Esophagus squamous epithelium (tissue), 5 donors: ENCODE measurements at regions not wholly inside any gene's neighbourhood (a gene's known extent, or its start where the extent isn't known, plus 50 kb on each side); places are given as distances from the start of the nearest gene placed in this dataset.

Experiments
- DNase-seq: peaks from one replicate; lab custom pipeline; 2025; lab: John Stamatoyannopoulos, UW
- H3K27ac ChIP-seq, 4 donors: fragments of 200-600 bp; sonication (generic); one replicate each; pipeline ENCODE4 v1.5.1; 2016 to 2019; ENCODE audit warnings: mild to moderate bottlenecking in 1 of 4
- H3K27me3 ChIP-seq, 4 donors: fragments of 200-600 bp; sonication (generic); 1 replicate in 3 of 4; 2 replicates in 1 of 4; pipeline versions ENCODE4 v1.5.1 to v1.6.0; 2017 to 2021; ENCODE audit warnings: antibody characterized with exemption in 1 of 4
- H3K36me3 ChIP-seq, 3 donors: fragments of 200-600 bp; sonication (generic); one replicate each; pipeline ENCODE4 v1.5.1; 2016 to 2019
- H3K4me1 ChIP-seq, 3 donors: fragments of 200-600 bp; sonication (generic); one replicate each; pipeline ENCODE4 v1.5.1; 2017 to 2019
- H3K4me3 ChIP-seq, 4 donors: fragments of 200-600 bp; sonication (generic); 1 replicate in 3 of 4; 2 replicates in 1 of 4; pipeline ENCODE4 v1.5.1; 2016 to 2019; ENCODE audit warnings: mild to moderate bottlenecking in 2 of 4, moderate library complexity in 1 of 4
- H3K9me3 ChIP-seq, 3 donors: fragments of 200-600 bp; sonication (generic); one replicate each; pipeline ENCODE4 v1.5.1; 2016 to 2019
- POLR2A ChIP-seq, 4 donors: fragments of 450-650 bp; IDR thresholded peaks; one replicate each; pipeline ENCODE4 v1.6.1; 2017; ENCODE audit warnings: antibody characterized with exemption in 4 of 4, mild to moderate bottlenecking in 4 of 4, moderate library complexity in 3 of 4
- WGBS, 2 donors: methylation state at CpG; one replicate each; pipeline ENCODE4 v1.1.5; 2018; 5-methylcytosine and 5-hydroxymethylcytosine counted together
- intact Hi-C: fragments of 100-400 bp; cut with DNase I; formaldehyde crosslinking; loops from one replicate; pipeline ENCODE4 v1.15.0; 2022
- TF ChIP-seq, protein P1 (sequence below), 6 experiments: fragments of 450-650 bp in 4 of 6; fragments of 200-600 bp in 2 of 6; sonication (generic) in 2 of 6; IDR thresholded peaks; one replicate each; pipeline ENCODE4 v1.5.1; 2016 to 2019; ENCODE audit warnings: antibody characterized with exemption in 6 of 6, mild to moderate bottlenecking in 4 of 6, moderate library complexity in 4 of 6
- donor health status: DM: yes; HTN: yes; CAD: no.

DNA sequence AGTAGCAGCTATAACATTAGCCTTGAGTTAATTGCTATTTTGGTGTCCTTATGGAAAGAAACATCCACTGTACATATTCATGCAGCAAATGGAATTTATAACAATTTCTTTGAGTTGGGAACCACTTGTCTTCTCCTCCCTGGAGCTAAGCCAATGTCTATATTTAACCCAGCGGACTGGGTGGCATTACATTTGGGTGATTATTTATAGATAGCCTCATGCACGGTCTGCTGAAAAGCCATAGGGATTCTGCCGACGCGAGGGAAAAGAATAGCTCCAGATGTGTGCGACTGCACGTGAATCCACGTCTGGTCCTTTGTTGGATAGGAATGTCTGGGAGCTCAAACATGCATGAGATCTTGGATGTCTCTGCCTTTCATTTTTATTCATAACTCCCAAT lies 157.5 kb upstream of the BRINP1 start:
- H3K9me3 ChIP-seq, result no peaks in the 10 kb centered on the region
- no peak overlapping the region for H3K27ac ChIP-seq
- no peaks in the 10 kb centered on the region for H3K27me3 ChIP-seq
- intact Hi-C loops, result no loop called here
- H3K4me3 ChIP-seq, result no peak overlapping the region
- TF ChIP-seq POLR2A (IDR thresholded peaks at IDR 0.05), result no peak
- H3K36me3 ChIP-seq, result no peaks in the 10 kb centered on the region
- WGBS, 2 donors, result 67 to 82% methylated on average over 8 of the region's 8 CpGs
- H3K4me1 ChIP-seq, result no peaks in the 10 kb centered on the region
- DNase-seq, result no peak

DNA sequence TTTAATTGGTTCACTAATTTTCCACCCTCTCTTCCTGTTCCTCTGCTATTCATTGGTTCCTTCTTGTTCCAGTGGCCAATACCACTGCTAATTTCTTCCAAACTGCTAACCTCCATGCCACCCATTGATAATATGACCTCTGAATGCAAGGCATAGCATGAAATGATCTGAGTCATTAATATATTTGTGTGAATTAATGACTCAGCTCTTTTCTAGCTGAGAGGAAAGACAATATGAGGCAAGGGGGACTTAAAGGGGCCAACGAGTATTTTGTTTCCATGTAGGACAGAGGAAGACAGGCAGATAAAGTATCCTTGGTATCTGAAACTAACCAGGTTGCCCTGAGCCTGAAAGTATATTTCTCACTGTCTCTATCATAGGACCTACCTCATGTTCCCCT lies 154.3 kb upstream of the BRINP1 start:
- WGBS, 2 donors, result 38 to 47% methylated on average over 1 of the region's 1 CpG
- H3K4me1 ChIP-seq, result no peaks in the 10 kb centered on the region
- intact Hi-C loops, result no loop called here
- no peak for TF ChIP-seq POLR2A (IDR thresholded peaks at IDR 0.05)
- TF ChIP-seq, protein P1, sequence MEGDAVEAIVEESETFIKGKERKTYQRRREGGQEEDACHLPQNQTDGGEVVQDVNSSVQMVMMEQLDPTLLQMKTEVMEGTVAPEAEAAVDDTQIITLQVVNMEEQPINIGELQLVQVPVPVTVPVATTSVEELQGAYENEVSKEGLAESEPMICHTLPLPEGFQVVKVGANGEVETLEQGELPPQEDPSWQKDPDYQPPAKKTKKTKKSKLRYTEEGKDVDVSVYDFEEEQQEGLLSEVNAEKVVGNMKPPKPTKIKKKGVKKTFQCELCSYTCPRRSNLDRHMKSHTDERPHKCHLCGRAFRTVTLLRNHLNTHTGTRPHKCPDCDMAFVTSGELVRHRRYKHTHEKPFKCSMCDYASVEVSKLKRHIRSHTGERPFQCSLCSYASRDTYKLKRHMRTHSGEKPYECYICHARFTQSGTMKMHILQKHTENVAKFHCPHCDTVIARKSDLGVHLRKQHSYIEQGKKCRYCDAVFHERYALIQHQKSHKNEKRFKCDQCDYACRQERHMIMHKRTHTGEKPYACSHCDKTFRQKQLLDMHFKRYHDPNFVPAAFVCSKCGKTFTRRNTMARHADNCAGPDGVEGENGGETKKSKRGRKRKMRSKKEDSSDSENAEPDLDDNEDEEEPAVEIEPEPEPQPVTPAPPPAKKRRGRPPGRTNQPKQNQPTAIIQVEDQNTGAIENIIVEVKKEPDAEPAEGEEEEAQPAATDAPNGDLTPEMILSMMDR (IDR thresholded peaks at IDR 0.05), result no peak
- H3K27me3 ChIP-seq, result no peaks in the 10 kb centered on the region
- no peak overlapping the region for H3K4me3 ChIP-seq
- H3K9me3 ChIP-seq, result no peaks in the 10 kb centered on the region
- no peaks in the 10 kb centered on the region for H3K36me3 ChIP-seq
- DNase-seq, result no peak
- no peak overlapping the region for H3K27ac ChIP-seq

DNA sequence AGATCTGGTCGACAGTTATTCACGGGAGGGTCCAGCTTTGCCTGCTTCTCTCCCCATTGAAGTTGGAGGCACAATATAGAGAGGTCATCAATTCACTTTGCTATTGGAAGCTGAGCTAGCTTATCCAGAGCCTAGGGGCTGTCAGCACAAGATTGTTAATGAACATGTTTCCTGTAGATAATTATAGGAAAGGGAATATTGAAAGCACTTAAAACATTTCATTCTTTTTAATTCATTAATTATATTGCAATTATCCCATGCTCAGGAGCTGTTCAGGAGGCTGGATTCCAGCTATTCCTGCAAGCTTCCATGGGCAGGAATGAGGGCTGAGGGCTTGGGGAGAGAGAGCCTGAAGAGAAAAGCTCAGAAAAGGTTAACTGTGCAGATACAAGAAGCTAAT lies 153.1 kb upstream of the BRINP1 start:
- Histone ChIP-seq H3K27ac (no peak overlapping the region), H3K9me3 (no peaks in the 10 kb centered on the region), H3K36me3 (no peaks in the 10 kb centered on the region), H3K27me3 (no peaks in the 10 kb centered on the region), H3K4me1 (no peaks in the 10 kb centered on the region), H3K4me3 (no peak overlapping the region)
- TF ChIP-seq, protein P1 (IDR thresholded peaks at IDR 0.05), result no peak
- TF ChIP-seq POLR2A (IDR thresholded peaks at IDR 0.05), result no peak
- intact Hi-C loops, result no loop called here
- WGBS, 2 donors, result 43 to 66% methylated on average over 2 of the region's 2 CpGs
- no peak for DNase-seq

DNA sequence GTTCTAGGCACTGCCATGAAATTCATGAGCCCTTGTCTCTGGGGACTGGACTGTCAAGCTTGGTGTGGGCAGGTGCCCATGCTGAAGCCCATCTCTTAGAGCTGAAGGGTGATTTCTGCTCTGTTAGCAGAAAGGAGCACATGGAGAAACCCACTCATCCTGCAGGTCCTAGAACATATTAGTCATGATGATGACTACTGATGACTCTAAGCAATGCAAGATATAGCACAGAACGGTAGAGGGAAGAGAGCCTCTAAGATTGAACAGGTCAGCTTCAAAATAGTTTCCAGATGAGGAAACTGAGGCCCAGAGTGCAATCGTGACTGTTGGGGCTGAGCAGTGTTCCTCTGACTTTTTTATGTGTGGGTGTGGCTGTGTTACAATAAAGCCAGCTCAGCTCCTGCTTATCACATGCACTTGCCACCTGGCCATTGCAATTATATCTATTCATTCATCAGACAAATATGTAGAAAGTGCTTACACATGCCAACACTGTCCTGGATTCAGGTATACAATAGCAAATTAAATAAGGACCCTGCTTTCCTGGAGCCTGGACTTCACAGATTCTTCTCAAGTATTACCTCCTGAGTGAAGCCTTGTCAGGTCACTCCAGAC lies 140.2 kb upstream of the BRINP1 start:
- WGBS, 2 donors, result 48 to 49% methylated on average over 2 of the region's 2 CpGs

DNA sequence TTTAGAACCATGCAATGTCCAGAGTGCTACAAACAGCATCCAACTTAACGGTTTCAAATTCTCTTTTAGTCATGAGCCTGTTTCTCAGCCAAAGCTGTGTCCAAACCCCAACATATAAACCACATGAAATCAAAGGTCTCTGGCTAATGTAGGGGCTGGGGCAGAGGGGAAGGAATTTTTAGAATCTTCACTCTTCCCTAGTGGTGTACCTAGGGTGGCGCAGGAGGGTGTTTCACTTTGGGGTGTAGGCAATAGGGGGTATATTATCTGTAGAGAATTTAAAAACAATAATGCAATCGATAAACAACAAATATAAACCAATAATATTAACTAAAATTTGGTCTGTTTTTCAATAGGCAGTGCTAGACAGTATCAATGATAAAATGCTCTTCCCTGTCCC lies 132.1 kb upstream of the BRINP1 start:
- no peaks in the 10 kb centered on the region for H3K4me1 ChIP-seq
- WGBS, 2 donors, result 72 to 87% methylated on average over 3 of the region's 3 CpGs
- H3K36me3 ChIP-seq, result no peaks in the 10 kb centered on the region
- H3K27me3 ChIP-seq, result no peaks in the 10 kb centered on the region
- no peak overlapping the region for H3K4me3 ChIP-seq
- H3K27ac ChIP-seq, result no peak overlapping the region
- no peak for DNase-seq
- TF ChIP-seq POLR2A (IDR thresholded peaks at IDR 0.05), result no peak
- TF ChIP-seq, protein P1 (IDR thresholded peaks at IDR 0.05), result no peak
- H3K9me3 ChIP-seq, result no peaks in the 10 kb centered on the region
- intact Hi-C loops, result no loop called here

More for the DNA sequence above, 140.2 kb upstream of the BRINP1 start:
- Histone ChIP-seq H3K4me3 (no peak overlapping the region), H3K9me3 (no peaks in the 10 kb centered on the region), H3K27me3 (no peaks in the 10 kb centered on the region), H3K36me3 (no peaks in the 10 kb centered on the region), H3K27ac (no peak overlapping the region), H3K4me1 (no peaks in the 10 kb centered on the region)
- TF ChIP-seq POLR2A (IDR thresholded peaks at IDR 0.05), result no peak
- TF ChIP-seq, protein P1 (IDR thresholded peaks at IDR 0.05), result no peak
- no peak for DNase-seq
- intact Hi-C loops, result no loop called here
